HEK293 (cell line): ENCODE measurements at regions not wholly inside any gene's neighbourhood (a gene's known extent, or its start where the extent isn't known, plus 50 kb on each side); places are given as distances from the start of the nearest gene placed in this dataset.

ENCODE experiments used
- CTCF ChIA-PET: fragments of 350-600 bp; formaldehyde crosslinking; extraction: SDS; loops from one replicate; lab custom pipeline; 2021; ENCODE audit warnings: antibody characterized with exemption; lab: Yijun Ruan, JAX
- POLR2A ChIA-PET: fragments of 300-600 bp; formaldehyde crosslinking; extraction: SDS; loops from one replicate; lab custom pipeline; 2020; ENCODE audit warnings: antibody characterized with exemption, inconsistent platforms; lab: Yijun Ruan, JAX
- H3K27ac ChIP-seq: fragments of 200-500 bp; sonication (Bioruptor generic); 2 replicates; pipeline ENCODE4 v1.5.1; 2014; ENCODE audit warnings: low read depth, low read length, control low read depth, inconsistent platforms; ENCODE audit errors: extremely low read depth
- H3K36me3 ChIP-seq, 2 experiments: fragments of 200-500 bp in 1 of 2; sonication (Bioruptor generic) in 1 of 2; 1 replicate in 1 of 2; 2 replicates in 1 of 2; pipeline ENCODE4 v1.5.1; 2014 to 2017; ENCODE audit warnings: inconsistent platforms in 2 of 2, low read length in 2 of 2; ENCODE audit not compliant: control insufficient read depth in 2 of 2, insufficient read depth in 1 of 2
- H3K4me1 ChIP-seq: fragments of 200-500 bp; sonication (Bioruptor generic); 2 replicates; pipeline ENCODE4 v1.5.1; 2014; ENCODE audit warnings: mild to moderate bottlenecking, low read length, inconsistent platforms; ENCODE audit not compliant: control insufficient read depth, insufficient read depth
- H3K4me3 ChIP-seq: 2 replicates; pipeline ENCODE4 v1.5.1; 2011; ENCODE audit warnings: low read depth, mild to moderate bottlenecking, control low read depth, low read length, moderate library complexity
- H3K9me3 ChIP-seq: fragments of 200-500 bp; sonication (Bioruptor generic); 2 replicates; pipeline ENCODE4 v1.5.1; 2014; ENCODE audit warnings: low read depth, low read length, inconsistent platforms; ENCODE audit not compliant: control insufficient read depth, insufficient read depth
- HOXC10 ChIP-seq: sonication (generic); formaldehyde crosslinking; IDR thresholded peaks from 2 replicates; pipeline ENCODE4 v1.8.1; 2023; ENCODE audit warnings: mild to moderate bottlenecking, missing genetic modification reagents
- KLF8 ChIP-seq: fragments of 450-650 bp; formaldehyde crosslinking; IDR thresholded peaks from 2 replicates; pipeline ENCODE4 v1.5.1; 2016; ENCODE audit warnings: missing biosample characterization, missing genetic modification characterization
- MZF1 ChIP-seq: fragments of 450-650 bp; formaldehyde crosslinking; IDR thresholded peaks from 2 replicates; pipeline ENCODE4 v1.5.1; 2017; ENCODE audit warnings: missing biosample characterization, missing genetic modification characterization, borderline replicate concordance
- OSR2 ChIP-seq: fragments of 450-650 bp; formaldehyde crosslinking; IDR thresholded peaks from 2 replicates; pipeline ENCODE4 v1.5.1; 2016; ENCODE audit warnings: missing biosample characterization, missing genetic modification characterization
- SCRT1 ChIP-seq: fragments of 450-650 bp; formaldehyde crosslinking; IDR thresholded peaks from 2 replicates; pipeline ENCODE4 v1.5.1; 2016; ENCODE audit warnings: missing biosample characterization, missing genetic modification characterization, borderline replicate concordance
- SP7 ChIP-seq: fragments of 450-650 bp; formaldehyde crosslinking; IDR thresholded peaks from 2 replicates; pipeline ENCODE4 v1.5.1; 2016; ENCODE audit warnings: missing biosample characterization, missing genetic modification characterization
- TCF7L2 ChIP-seq: IDR thresholded peaks from 2 replicates; pipeline ENCODE4 v1.6.1; 2011; ENCODE audit warnings: low read depth, mild to moderate bottlenecking, inconsistent platforms, low read length, moderate library complexity, borderline replicate concordance
- TRIM28 ChIP-seq: IDR thresholded peaks from 2 replicates; pipeline ENCODE4 v1.6.1; 2011; ENCODE audit warnings: low read length, control low read depth, borderline replicate concordance
- ZBTB49 ChIP-seq: fragments of 450-650 bp; formaldehyde crosslinking; IDR thresholded peaks from 2 replicates; pipeline ENCODE4 v1.5.1; 2016; ENCODE audit warnings: missing biosample characterization, missing genetic modification characterization, low read depth
- ZNF140 ChIP-seq: fragments of 450-650 bp; formaldehyde crosslinking; IDR thresholded peaks from 2 replicates; pipeline ENCODE4 v1.5.1; 2016; ENCODE audit warnings: missing biosample characterization, missing genetic modification characterization
- ZNF174 ChIP-seq: fragments of 450-650 bp; formaldehyde crosslinking; IDR thresholded peaks from 2 replicates; pipeline ENCODE4 v1.5.0; 2017; ENCODE audit warnings: missing biosample characterization, mild to moderate bottlenecking, missing genetic modification characterization
- ZNF19 ChIP-seq: fragments of 450-650 bp; formaldehyde crosslinking; IDR thresholded peaks from 2 replicates; pipeline ENCODE4; 2016; ENCODE audit warnings: missing biosample characterization, missing genetic modification characterization, low read depth
- ZNF214 ChIP-seq: fragments of 450-650 bp; formaldehyde crosslinking; IDR thresholded peaks from 2 replicates; pipeline ENCODE4 v1.5.1; 2017; ENCODE audit warnings: missing biosample characterization, mild to moderate bottlenecking, missing genetic modification characterization, borderline replicate concordance
- ZNF48 ChIP-seq: fragments of 450-650 bp; formaldehyde crosslinking; IDR thresholded peaks from 2 replicates; pipeline ENCODE4 v1.5.1; 2016; ENCODE audit warnings: missing biosample characterization, missing genetic modification characterization
- ZNF510 ChIP-seq: fragments of 450-650 bp; formaldehyde crosslinking; IDR thresholded peaks from 2 replicates; pipeline ENCODE4 v1.5.1; 2018; ENCODE audit warnings: mild to moderate bottlenecking, missing genetic modification characterization, missing biosample characterization; ENCODE audit not compliant: insufficient replicate concordance
- ZNF548 ChIP-seq: fragments of 450-650 bp; formaldehyde crosslinking; IDR thresholded peaks from 2 replicates; pipeline ENCODE4 v1.5.1; 2016; ENCODE audit warnings: missing biosample characterization, missing genetic modification characterization
- ZNF555 ChIP-seq: fragments of 450-650 bp; formaldehyde crosslinking; conservative IDR thresholded peaks from 2 replicates; pipeline ENCODE4 v1.5.1; 2017; ENCODE audit warnings: missing biosample characterization, mild to moderate bottlenecking, missing genetic modification characterization, inconsistent platforms
- ZNF621 ChIP-seq: fragments of 450-650 bp; formaldehyde crosslinking; IDR thresholded peaks from 2 replicates; pipeline ENCODE4 v1.5.1; 2017; ENCODE audit warnings: missing biosample characterization, missing genetic modification characterization
- ZNF623 ChIP-seq: fragments of 450-650 bp; formaldehyde crosslinking; IDR thresholded peaks from 2 replicates; pipeline ENCODE4 v1.5.1; 2016; ENCODE audit warnings: missing biosample characterization, missing genetic modification characterization
- ZNF837 ChIP-seq: fragments of 450-650 bp; formaldehyde crosslinking; IDR thresholded peaks from 2 replicates; pipeline ENCODE4 v1.5.1; 2016; ENCODE audit warnings: missing biosample characterization, missing genetic modification characterization
- TF ChIP-seq, protein P1 (sequence below): fragments of 450-650 bp; formaldehyde crosslinking; IDR thresholded peaks from 2 replicates; pipeline ENCODE4 v1.5.1; 2016; ENCODE audit warnings: missing biosample characterization, missing genetic modification characterization
- TF ChIP-seq, protein P2 (sequence below): fragments of 450-650 bp; formaldehyde crosslinking; IDR thresholded peaks from 2 replicates; pipeline ENCODE4 v1.5.1; 2016; ENCODE audit warnings: missing biosample characterization, missing genetic modification characterization
- TF ChIP-seq, protein P3 (sequence below): fragments of 450-650 bp; formaldehyde crosslinking; IDR thresholded peaks from 2 replicates; pipeline ENCODE4 v1.5.1; 2017; ENCODE audit warnings: missing biosample characterization, missing genetic modification characterization
- TF ChIP-seq, protein P4 (sequence below): fragments of 450-650 bp; formaldehyde crosslinking; IDR thresholded peaks from 2 replicates; pipeline ENCODE4 v1.5.0; 2017; ENCODE audit warnings: missing biosample characterization, missing genetic modification characterization, borderline replicate concordance

- Histone ChIP-seq H3K27ac (no peak overlapping the region), H3K4me3 (no peak overlapping the region), H3K4me1 (no peaks in the 10 kb centered on the region), H3K9me3 (no peaks in the 10 kb centered on the region; the same call in 1 of the 2 replicates), H3K36me3 (no peaks in the 10 kb centered on the region)
- CTCF ChIA-PET, result interaction anchor here (0.6 kb wide), 1 partner anchor 575 kb away, joined by 3 read pairs; no protein-coding TSS in a partner anchor
- TF ChIP-seq, protein P1, sequence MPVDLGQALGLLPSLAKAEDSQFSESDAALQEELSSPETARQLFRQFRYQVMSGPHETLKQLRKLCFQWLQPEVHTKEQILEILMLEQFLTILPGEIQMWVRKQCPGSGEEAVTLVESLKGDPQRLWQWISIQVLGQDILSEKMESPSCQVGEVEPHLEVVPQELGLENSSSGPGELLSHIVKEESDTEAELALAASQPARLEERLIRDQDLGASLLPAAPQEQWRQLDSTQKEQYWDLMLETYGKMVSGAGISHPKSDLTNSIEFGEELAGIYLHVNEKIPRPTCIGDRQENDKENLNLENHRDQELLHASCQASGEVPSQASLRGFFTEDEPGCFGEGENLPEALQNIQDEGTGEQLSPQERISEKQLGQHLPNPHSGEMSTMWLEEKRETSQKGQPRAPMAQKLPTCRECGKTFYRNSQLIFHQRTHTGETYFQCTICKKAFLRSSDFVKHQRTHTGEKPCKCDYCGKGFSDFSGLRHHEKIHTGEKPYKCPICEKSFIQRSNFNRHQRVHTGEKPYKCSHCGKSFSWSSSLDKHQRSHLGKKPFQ (tag by site-specific recombination), result no peak
- TF ChIP-seq ZNF140 (no peak), ZNF837 (tag by site-specific recombination) (no peak), TRIM28 (no peak), HOXC10 (no peak), ZNF19 (tag by site-specific recombination) (no peak), ZNF548 (tag by site-specific recombination) (no peak), TCF7L2 (no peak), ZBTB49 (tag by site-specific recombination) (no peak), KLF8 (tag by site-specific recombination) (no peak), ZNF48 (tag by site-specific recombination) (no peak), ZNF214 (tag by site-specific recombination) (no peak), MZF1 (tag by site-specific recombination) (no peak)
- TF ChIP-seq, protein P2, sequence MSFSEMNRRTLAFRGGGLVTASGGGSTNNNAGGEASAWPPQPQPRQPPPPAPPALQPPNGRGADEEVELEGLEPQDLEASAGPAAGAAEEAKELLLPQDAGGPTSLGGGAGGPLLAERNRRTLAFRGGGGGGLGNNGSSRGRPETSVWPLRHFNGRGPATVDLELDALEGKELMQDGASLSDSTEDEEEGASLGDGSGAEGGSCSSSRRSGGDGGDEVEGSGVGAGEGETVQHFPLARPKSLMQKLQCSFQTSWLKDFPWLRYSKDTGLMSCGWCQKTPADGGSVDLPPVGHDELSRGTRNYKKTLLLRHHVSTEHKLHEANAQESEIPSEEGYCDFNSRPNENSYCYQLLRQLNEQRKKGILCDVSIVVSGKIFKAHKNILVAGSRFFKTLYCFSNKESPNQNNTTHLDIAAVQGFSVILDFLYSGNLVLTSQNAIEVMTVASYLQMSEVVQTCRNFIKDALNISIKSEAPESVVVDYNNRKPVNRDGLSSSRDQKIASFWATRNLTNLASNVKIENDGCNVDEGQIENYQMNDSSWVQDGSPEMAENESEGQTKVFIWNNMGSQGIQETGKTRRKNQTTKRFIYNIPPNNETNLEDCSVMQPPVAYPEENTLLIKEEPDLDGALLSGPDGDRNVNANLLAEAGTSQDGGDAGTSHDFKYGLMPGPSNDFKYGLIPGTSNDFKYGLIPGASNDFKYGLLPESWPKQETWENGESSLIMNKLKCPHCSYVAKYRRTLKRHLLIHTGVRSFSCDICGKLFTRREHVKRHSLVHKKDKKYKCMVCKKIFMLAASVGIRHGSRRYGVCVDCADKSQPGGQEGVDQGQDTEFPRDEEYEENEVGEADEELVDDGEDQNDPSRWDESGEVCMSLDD (tag by site-specific recombination), result no peak
- TF ChIP-seq, protein P3, sequence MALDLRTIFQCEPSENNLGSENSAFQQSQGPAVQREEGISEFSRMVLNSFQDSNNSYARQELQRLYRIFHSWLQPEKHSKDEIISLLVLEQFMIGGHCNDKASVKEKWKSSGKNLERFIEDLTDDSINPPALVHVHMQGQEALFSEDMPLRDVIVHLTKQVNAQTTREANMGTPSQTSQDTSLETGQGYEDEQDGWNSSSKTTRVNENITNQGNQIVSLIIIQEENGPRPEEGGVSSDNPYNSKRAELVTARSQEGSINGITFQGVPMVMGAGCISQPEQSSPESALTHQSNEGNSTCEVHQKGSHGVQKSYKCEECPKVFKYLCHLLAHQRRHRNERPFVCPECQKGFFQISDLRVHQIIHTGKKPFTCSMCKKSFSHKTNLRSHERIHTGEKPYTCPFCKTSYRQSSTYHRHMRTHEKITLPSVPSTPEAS (tag by site-specific recombination), result no peak
- POLR2A ChIA-PET, result no interaction called here
Measured at GRCh38 chr4:92012899-92013867, 290.6 kb upstream of the GRID2 start.

DNA sequence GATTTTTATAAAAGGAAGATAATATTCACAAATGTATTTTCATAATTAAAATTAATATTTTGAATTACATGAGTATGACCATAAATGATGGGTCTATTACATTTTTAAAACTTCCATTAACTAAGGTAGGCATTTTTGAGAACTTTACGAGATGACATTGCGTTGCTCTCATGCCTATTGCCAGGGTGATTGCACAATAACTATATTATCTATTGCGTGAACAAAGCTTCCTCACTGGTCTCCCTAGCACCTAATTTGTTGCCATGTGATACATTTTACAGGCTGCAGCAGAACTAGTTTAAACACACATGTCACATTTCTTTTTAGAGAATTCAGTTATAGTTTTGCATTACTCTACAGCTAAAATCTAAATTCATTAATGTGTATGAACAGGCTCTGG, 289.7 kb upstream of the GRID2 start:
- H3K4me1 ChIP-seq, result no peaks in the 10 kb centered on the region
- H3K36me3 ChIP-seq, result no peaks in the 10 kb centered on the region
- H3K27ac ChIP-seq, result no peak overlapping the region
- H3K9me3 ChIP-seq, result no peaks in the 10 kb centered on the region; the same call in 1 of the 2 replicates
- no peak overlapping the region for H3K4me3 ChIP-seq
- ChIA-PET CTCF (interaction anchor here (0.6 kb wide), 1 partner anchor 576 kb away, joined by 3 read pairs; no protein-coding TSS in a partner anchor), POLR2A (no interaction called here)
- TF ChIP-seq ZNF621 (tag by site-specific recombination) (no peak), ZNF174 (tag by site-specific recombination) (no peak), OSR2 (tag by site-specific recombination) (no peak), SCRT1 (tag by site-specific recombination) (no peak), ZNF510 (tag by site-specific recombination) (no peak), ZNF555 (tag by site-specific recombination) (no peak), SP7 (tag by site-specific recombination) (no peak), ZNF623 (tag by site-specific recombination) (no peak)
- TF ChIP-seq, protein P4, sequence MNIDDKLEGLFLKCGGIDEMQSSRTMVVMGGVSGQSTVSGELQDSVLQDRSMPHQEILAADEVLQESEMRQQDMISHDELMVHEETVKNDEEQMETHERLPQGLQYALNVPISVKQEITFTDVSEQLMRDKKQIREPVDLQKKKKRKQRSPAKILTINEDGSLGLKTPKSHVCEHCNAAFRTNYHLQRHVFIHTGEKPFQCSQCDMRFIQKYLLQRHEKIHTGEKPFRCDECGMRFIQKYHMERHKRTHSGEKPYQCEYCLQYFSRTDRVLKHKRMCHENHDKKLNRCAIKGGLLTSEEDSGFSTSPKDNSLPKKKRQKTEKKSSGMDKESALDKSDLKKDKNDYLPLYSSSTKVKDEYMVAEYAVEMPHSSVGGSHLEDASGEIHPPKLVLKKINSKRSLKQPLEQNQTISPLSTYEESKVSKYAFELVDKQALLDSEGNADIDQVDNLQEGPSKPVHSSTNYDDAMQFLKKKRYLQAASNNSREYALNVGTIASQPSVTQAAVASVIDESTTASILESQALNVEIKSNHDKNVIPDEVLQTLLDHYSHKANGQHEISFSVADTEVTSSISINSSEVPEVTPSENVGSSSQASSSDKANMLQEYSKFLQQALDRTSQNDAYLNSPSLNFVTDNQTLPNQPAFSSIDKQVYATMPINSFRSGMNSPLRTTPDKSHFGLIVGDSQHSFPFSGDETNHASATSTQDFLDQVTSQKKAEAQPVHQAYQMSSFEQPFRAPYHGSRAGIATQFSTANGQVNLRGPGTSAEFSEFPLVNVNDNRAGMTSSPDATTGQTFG (tag by site-specific recombination), result no peak
